ENCODE measurements at regions not wholly inside any gene's neighbourhood (a gene's known extent, or its start where the extent isn't known, plus 50 kb on each side); places are given as distances from the start of the nearest gene placed in this dataset.

GRCh38 chr2:65630643-65631042 lies 198.2 kb upstream of the SPRED2 start:
- H3K27ac ChIP-seq: no peak overlapping the region
- TF ChIP-seq, protein P1, sequence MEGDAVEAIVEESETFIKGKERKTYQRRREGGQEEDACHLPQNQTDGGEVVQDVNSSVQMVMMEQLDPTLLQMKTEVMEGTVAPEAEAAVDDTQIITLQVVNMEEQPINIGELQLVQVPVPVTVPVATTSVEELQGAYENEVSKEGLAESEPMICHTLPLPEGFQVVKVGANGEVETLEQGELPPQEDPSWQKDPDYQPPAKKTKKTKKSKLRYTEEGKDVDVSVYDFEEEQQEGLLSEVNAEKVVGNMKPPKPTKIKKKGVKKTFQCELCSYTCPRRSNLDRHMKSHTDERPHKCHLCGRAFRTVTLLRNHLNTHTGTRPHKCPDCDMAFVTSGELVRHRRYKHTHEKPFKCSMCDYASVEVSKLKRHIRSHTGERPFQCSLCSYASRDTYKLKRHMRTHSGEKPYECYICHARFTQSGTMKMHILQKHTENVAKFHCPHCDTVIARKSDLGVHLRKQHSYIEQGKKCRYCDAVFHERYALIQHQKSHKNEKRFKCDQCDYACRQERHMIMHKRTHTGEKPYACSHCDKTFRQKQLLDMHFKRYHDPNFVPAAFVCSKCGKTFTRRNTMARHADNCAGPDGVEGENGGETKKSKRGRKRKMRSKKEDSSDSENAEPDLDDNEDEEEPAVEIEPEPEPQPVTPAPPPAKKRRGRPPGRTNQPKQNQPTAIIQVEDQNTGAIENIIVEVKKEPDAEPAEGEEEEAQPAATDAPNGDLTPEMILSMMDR (IDR thresholded peaks at IDR 0.05): no peak
- no peak for ATAC-seq (ENCODE audit: insufficient number of reproducible peaks, low FRiP score, low read depth)

GRCh38 chr2:65628156-65628555 lies 195.8 kb upstream of the SPRED2 start:
- Histone ChIP-seq H3K36me3 (no peaks in the 10 kb centered on the region), H3K4me3 (no peak overlapping the region), H3K9me3 (no peaks in the 10 kb centered on the region), H3K27me3 (replicated peaks; ENCODE audit: insufficient read depth) (no peaks in the 10 kb centered on the region), H3K27ac (no peak overlapping the region), H3K4me1 (ENCODE audit: control insufficient read depth in 1 of 2, low read depth in 2 of 2) (no peaks in the 10 kb centered on the region)
- TF ChIP-seq, protein P1 (IDR thresholded peaks at IDR 0.05): no peak
- DNase-seq (ENCODE audit: low spot score) (no peak), ATAC-seq (ENCODE audit: insufficient number of reproducible peaks, low FRiP score, low read depth) (no peak)

More at GRCh38 chr2:65630643-65631042, 198.2 kb upstream of the SPRED2 start:
- DNase-seq (ENCODE audit: low spot score): no peak
- Histone ChIP-seq H3K4me3 (no peak overlapping the region), H3K9me3 (no peaks in the 10 kb centered on the region), H3K4me1 (ENCODE audit: control insufficient read depth in 1 of 2, low read depth in 2 of 2) (no peaks in the 10 kb centered on the region), H3K36me3 (no peaks in the 10 kb centered on the region), H3K27me3 (replicated peaks; ENCODE audit: insufficient read depth) (no peaks in the 10 kb centered on the region)

DNA sequence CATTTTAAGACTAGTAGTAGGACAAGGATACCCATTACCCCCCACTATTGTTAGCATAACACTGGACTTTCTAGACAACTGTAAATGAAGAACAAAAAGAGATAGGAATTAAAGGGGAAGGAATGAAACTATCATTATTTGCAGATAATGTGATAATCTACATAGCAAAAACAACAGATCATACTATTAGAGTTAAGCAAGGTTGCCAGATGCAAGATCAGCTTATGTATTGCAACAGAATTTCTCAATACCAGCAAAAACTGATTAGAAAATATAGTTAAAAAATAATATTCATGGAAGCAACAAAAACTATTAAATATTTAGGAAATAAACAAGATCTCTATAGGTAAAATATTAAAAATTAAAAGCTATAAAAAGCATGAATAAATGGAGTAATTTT lies 194.4 kb upstream of the SPRED2 start:
- H3K36me3 ChIP-seq: no peaks in the 10 kb centered on the region
- no peak overlapping the region for H3K27ac ChIP-seq
- ATAC-seq (ENCODE audit: insufficient number of reproducible peaks, low FRiP score, low read depth) (no peak), DNase-seq (ENCODE audit: low spot score) (no peak)
- no peaks in the 10 kb centered on the region for H3K27me3 ChIP-seq (replicated peaks; ENCODE audit: insufficient read depth)
- TF ChIP-seq, protein P1 (IDR thresholded peaks at IDR 0.05): no peak
- H3K4me1 ChIP-seq (ENCODE audit: control insufficient read depth in 1 of 2, low read depth in 2 of 2): no peaks in the 10 kb centered on the region
- H3K4me3 ChIP-seq: no peak overlapping the region
- H3K9me3 ChIP-seq: no peaks in the 10 kb centered on the region

GRCh38 chr2:65625982-65626381 lies 193.6 kb upstream of the SPRED2 start:
- no peaks in the 10 kb centered on the region for H3K27me3 ChIP-seq (replicated peaks; ENCODE audit: insufficient read depth)
- TF ChIP-seq, protein P1 (IDR thresholded peaks at IDR 0.05): no peak
- no peak overlapping the region for H3K27ac ChIP-seq
- H3K36me3 ChIP-seq: no peaks in the 10 kb centered on the region
- DNase-seq (ENCODE audit: low spot score) (no peak), ATAC-seq (ENCODE audit: insufficient number of reproducible peaks, low FRiP score, low read depth) (no peak)
- H3K9me3 ChIP-seq: no peaks in the 10 kb centered on the region
- H3K4me3 ChIP-seq: no peak overlapping the region
- no peaks in the 10 kb centered on the region for H3K4me1 ChIP-seq (ENCODE audit: control insufficient read depth in 1 of 2, low read depth in 2 of 2)

DNA sequence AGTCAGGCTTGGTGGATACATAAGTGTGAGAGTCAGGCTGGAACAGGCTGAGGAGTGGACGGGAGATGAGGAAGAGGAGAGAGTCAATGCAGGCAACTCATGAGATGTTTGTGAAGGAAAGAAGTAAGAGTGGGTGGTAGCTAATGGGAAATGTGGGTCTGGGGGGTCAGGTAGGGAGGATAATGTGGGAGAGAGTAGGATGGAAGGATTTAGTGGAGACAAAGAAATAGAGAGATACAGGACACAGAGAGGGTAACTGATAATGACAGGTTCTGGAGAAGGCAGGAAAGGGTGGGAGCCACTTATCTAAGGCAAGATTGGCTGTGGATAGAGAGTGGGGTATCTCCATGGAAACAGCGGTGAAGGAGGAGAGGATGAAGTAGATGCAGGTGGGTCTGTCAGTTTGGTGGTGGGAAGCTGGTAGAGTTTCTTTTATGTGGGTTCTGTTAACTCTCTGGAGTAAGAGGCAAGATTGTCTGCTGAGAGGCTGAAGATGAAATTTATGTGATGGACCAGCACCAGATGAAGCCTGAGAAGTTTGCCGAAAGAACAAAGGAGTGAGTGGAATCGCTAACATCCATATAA lies 190.6 kb upstream of the SPRED2 start:
- no peak for DNase-seq (ENCODE audit: low spot score)
- no peaks in the 10 kb centered on the region for H3K36me3 ChIP-seq
- no peaks in the 10 kb centered on the region for H3K9me3 ChIP-seq
- H3K27ac ChIP-seq: no peak overlapping the region
- TF ChIP-seq, protein P1 (IDR thresholded peaks at IDR 0.05): no peak
- H3K27me3 ChIP-seq (replicated peaks; ENCODE audit: insufficient read depth): no peaks in the 10 kb centered on the region
- no peaks in the 10 kb centered on the region for H3K4me1 ChIP-seq (ENCODE audit: control insufficient read depth in 1 of 2, low read depth in 2 of 2)
- no peak overlapping the region for H3K4me3 ChIP-seq
- no peak for ATAC-seq (ENCODE audit: insufficient number of reproducible peaks, low FRiP score, low read depth)
